Adrenal gland (tissue), 9 donors: ENCODE measurements at regions not wholly inside any gene's neighbourhood (a gene's known extent, or its start where the extent isn't known, plus 50 kb on each side); places are given as distances from the start of the nearest gene placed in this dataset.

Source experiments
- DNase-seq, 7 donors: peaks; one replicate each; pipeline ENCODE4 v3.0.0-alpha.2; 2019 to 2020
- H3K27ac ChIP-seq, 5 donors: fragments of 200-600 bp; sonication (generic) in 4 of 5; 1 replicate in 3 of 5; 2 replicates in 2 of 5; pipeline versions ENCODE4 v1.5.1 to v1.8.0; 2016 to 2020; ENCODE audit warnings: mild to moderate bottlenecking in 1 of 5
- H3K27me3 ChIP-seq: fragments of 200-600 bp; 2 replicates; pipeline ENCODE4 v1.8.0; 2021
- H3K36me3 ChIP-seq, 2 donors: fragments of 200-600 bp; replicated peaks in 1 of 2; 1 replicate in 1 of 2; 2 replicates in 1 of 2; pipeline versions ENCODE4 v1.5.1 to v1.8.0; 2018 to 2022
- H3K4me1 ChIP-seq, 2 donors: fragments of 200-600 bp; replicated peaks in 1 of 2; 1 replicate in 1 of 2; 2 replicates in 1 of 2; pipeline versions ENCODE4 v1.5.1 to v1.8.0; 2018 to 2021
- H3K4me3 ChIP-seq, 4 donors: fragments of 200-600 bp; sonication (generic) in 3 of 4; one replicate each; pipeline ENCODE4 v1.5.1; 2016 to 2018
- H3K9me3 ChIP-seq, 3 donors: fragments of 200-600 bp; sonication (generic) in 1 of 3; replicated peaks in 1 of 3; 1 replicate in 2 of 3; 2 replicates in 1 of 3; pipeline versions ENCODE4 v1.5.1 to v1.8.0; 2016 to 2021
- CTCF ChIP-seq, 6 experiments: fragments of 450-650 bp in 4 of 6; fragments of 200-600 bp in 2 of 6; sonication (generic) in 1 of 6; IDR thresholded peaks; 1 replicate in 5 of 6; 2 replicates in 1 of 6; pipeline versions ENCODE4 v1.5.1 to v1.8.0; 2016 to 2021; ENCODE audit warnings: antibody characterized with exemption in 6 of 6, mild to moderate bottlenecking in 2 of 6, moderate library complexity in 1 of 6
- POLR2A ChIP-seq, 2 donors: fragments of 450-650 bp; IDR thresholded peaks; one replicate each; pipeline ENCODE4 v1.6.1; 2017; ENCODE audit warnings: antibody characterized with exemption in 2 of 2, mild to moderate bottlenecking in 2 of 2, moderate library complexity in 1 of 2
- WGBS, 4 donors: extraction: QIAGEN DNeasy Blood & Tissue Kit in 2 of 4; methylation state at CpG; one replicate each; pipeline versions ENCODE4 v1.1.5 to v1.1.7; 2013 to 2017; 5-methylcytosine and 5-hydroxymethylcytosine counted together
- intact Hi-C, 2 donors: fragments of 100-400 bp; cut with DNase I; formaldehyde crosslinking; loops; one replicate each; pipeline versions ENCODE4 v1.14.1 to v1.15.0; 2022 to 2023
- donor health status: healthy with polysubstance abuse.
- donor health status: Bipolar disorder and iron deficiency.
- donor health status: DM: yes; HTN: yes; CAD: no.
- donor health status: DM: no; HTN: no; CAD: no.
- donor health status: DM: no; HTN: no; CAD: no.

- H3K9me3 ChIP-seq: no peaks in the 10 kb centered on the region
- H3K27me3 ChIP-seq: no peaks in the 10 kb centered on the region
- H3K36me3 ChIP-seq: no peaks in the 10 kb centered on the region
- no peak for DNase-seq
- H3K4me1 ChIP-seq: no peaks in the 10 kb centered on the region
- H3K27ac ChIP-seq: no peak overlapping the region
- TF ChIP-seq POLR2A (IDR thresholded peaks at IDR 0.05) (no peak), CTCF (IDR thresholded peaks at IDR 0.05) (no peak)
- intact Hi-C loops: no loop called here
- 69 to 88% (median 76%) methylated on average over 4 of the region's 4 CpGs for WGBS, 4 donors
- H3K4me3 ChIP-seq: no peak overlapping the region
Measured at GRCh38 chr13:68291595-68291994, 1061.5 kb upstream of the PCDH9 start.

- Histone ChIP-seq H3K36me3 (no peaks in the 10 kb centered on the region), H3K27me3 (no peaks in the 10 kb centered on the region), H3K9me3 (peaks cover 0 to 12% (median 0%) of the 10 kb centered on the region in 3 donors), H3K4me3 (no peak overlapping the region), H3K4me1 (no peaks in the 10 kb centered on the region), H3K27ac (no peak overlapping the region)
- intact Hi-C loops: no loop called here
- 67 to 90% (median 86%) methylated on average over 1 of the region's 1 CpG for WGBS, 4 donors
- no peak for DNase-seq
- TF ChIP-seq POLR2A (IDR thresholded peaks at IDR 0.05) (no peak), CTCF (IDR thresholded peaks at IDR 0.05) (no peak)
Measured at GRCh38 chr13:68275758-68276157, 1045.6 kb upstream of the PCDH9 start.

GRCh38 chr13:68272652-68273051, 1042.5 kb upstream of the PCDH9 start:
- intact Hi-C loops: no loop called here
- H3K36me3 ChIP-seq: no peaks in the 10 kb centered on the region
- no peak overlapping the region for H3K27ac ChIP-seq
- H3K27me3 ChIP-seq: no peaks in the 10 kb centered on the region
- H3K4me3 ChIP-seq: no peak overlapping the region
- WGBS, 4 donors: 93 to 97% (median 93%) methylated on average over 11 to 14 of the region's 14 CpGs
- no peak for DNase-seq
- H3K4me1 ChIP-seq: no peaks in the 10 kb centered on the region
- no peak for TF ChIP-seq CTCF (IDR thresholded peaks at IDR 0.05)
- no peak for TF ChIP-seq POLR2A (IDR thresholded peaks at IDR 0.05)
- peaks cover 0 to 12% (median 0%) of the 10 kb centered on the region in 3 donors for H3K9me3 ChIP-seq

GRCh38 chr13:68264692-68265091, 1034.6 kb upstream of the PCDH9 start:
- WGBS, 4 donors: 69 to 85% (median 72%) methylated on average over 2 of the region's 2 CpGs
- TF ChIP-seq CTCF (IDR thresholded peaks at IDR 0.05): no peak
- no peak for TF ChIP-seq POLR2A (IDR thresholded peaks at IDR 0.05)
- Histone ChIP-seq H3K36me3 (no peaks in the 10 kb centered on the region), H3K4me3 (no peak overlapping the region), H3K27ac (no peak overlapping the region), H3K9me3 (no peaks in the 10 kb centered on the region), H3K4me1 (no peaks in the 10 kb centered on the region), H3K27me3 (no peaks in the 10 kb centered on the region)
- DNase-seq: no peak
- intact Hi-C loops: no loop called here
